ENCODE measurements at regions not wholly inside any gene's neighbourhood (a gene's known extent, or its start where the extent isn't known, plus 50 kb on each side); places are given as distances from the start of the nearest gene placed in this dataset.

- TF ChIP-seq TAF1 (IDR thresholded peaks at IDR 0.05; ENCODE audit: low read depth) (no peak), FOXM1 (IDR thresholded peaks at IDR 0.05; ENCODE audit: borderline replicate concordance, low read depth) (no peak), NFIC (IDR thresholded peaks at IDR 0.05) (no peak), YY1 (IDR thresholded peaks at IDR 0.05; ENCODE audit: low read depth) (no peak), REST (IDR thresholded peaks at IDR 0.05; ENCODE audit: low read depth) (no peak), TEAD4 (IDR thresholded peaks at IDR 0.05) (no peak), EGR1 (IDR thresholded peaks at IDR 0.05) (no peak), EP300 (IDR thresholded peaks at IDR 0.05; ENCODE audit: borderline replicate concordance) (no peak), TCF12 (IDR thresholded peaks at IDR 0.05; ENCODE audit: low read depth) (no peak), CEBPB (IDR thresholded peaks at IDR 0.05) (no peak)
- TF ChIP-seq, protein P1, sequence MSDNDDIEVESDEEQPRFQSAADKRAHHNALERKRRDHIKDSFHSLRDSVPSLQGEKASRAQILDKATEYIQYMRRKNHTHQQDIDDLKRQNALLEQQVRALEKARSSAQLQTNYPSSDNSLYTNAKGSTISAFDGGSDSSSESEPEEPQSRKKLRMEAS (IDR thresholded peaks at IDR 0.05), result no peak
- TF ChIP-seq, protein P2, sequence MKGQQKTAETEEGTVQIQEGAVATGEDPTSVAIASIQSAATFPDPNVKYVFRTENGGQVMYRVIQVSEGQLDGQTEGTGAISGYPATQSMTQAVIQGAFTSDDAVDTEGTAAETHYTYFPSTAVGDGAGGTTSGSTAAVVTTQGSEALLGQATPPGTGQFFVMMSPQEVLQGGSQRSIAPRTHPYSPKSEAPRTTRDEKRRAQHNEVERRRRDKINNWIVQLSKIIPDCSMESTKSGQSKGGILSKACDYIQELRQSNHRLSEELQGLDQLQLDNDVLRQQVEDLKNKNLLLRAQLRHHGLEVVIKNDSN (IDR thresholded peaks at IDR 0.05), result no peak
Observed at GRCh38 chr10:62985807-62986600, 147.1 kb upstream of the NRBF2 start.

GRCh38 chr10:62981096-62981495 is 152.0 kb upstream of the NRBF2 start:
- TF ChIP-seq RAD21 (IDR thresholded peaks at IDR 0.05; ENCODE audit: low read depth), result no peak
- no peak for TF ChIP-seq EGR1 (IDR thresholded peaks at IDR 0.05)
- no peak for TF ChIP-seq REST (IDR thresholded peaks at IDR 0.05; ENCODE audit: low read depth)
- TF ChIP-seq, protein P2 (IDR thresholded peaks at IDR 0.05), result no peak
- no peak for TF ChIP-seq TEAD4 (IDR thresholded peaks at IDR 0.05)
- no peak for TF ChIP-seq CREB1 (IDR thresholded peaks at IDR 0.05; ENCODE audit: low read depth)
- no peak for TF ChIP-seq ZBTB7A (IDR thresholded peaks at IDR 0.05; ENCODE audit: low read depth)
- TF ChIP-seq, protein P1 (IDR thresholded peaks at IDR 0.05), result no peak
- no peak for TF ChIP-seq FOXM1 (IDR thresholded peaks at IDR 0.05; ENCODE audit: borderline replicate concordance, low read depth)
- TF ChIP-seq NFIC (IDR thresholded peaks at IDR 0.05), result no peak
- TF ChIP-seq EP300 (IDR thresholded peaks at IDR 0.05; ENCODE audit: borderline replicate concordance), result no peak

DNA sequence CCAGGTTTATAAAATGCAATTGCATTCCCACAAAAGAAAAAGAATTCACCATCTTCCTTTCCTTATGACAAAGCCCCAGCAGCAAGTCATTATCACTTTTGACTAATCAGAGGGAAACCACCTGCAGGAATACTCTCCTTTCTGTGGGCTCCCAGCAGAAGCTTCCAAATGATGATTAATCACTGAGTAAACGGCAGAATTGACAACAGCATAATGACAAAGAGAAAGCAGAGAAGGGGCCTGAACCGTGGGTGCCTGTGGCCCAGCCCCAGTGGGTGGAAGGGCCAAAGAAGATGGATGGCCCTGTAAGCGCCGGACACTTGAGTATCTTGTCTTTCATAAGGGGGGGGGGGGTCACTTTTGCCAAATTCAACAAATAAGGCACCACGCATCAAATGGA is 152.4 kb upstream of the NRBF2 start:
- TF ChIP-seq, protein P2 (IDR thresholded peaks at IDR 0.05), result no peak

GRCh38 chr10:62979921-62980320 is 153.2 kb upstream of the NRBF2 start:
- TF ChIP-seq CREB1 (IDR thresholded peaks at IDR 0.05; ENCODE audit: low read depth) (no peak), FOXM1 (IDR thresholded peaks at IDR 0.05; ENCODE audit: borderline replicate concordance, low read depth) (no peak)

DNA sequence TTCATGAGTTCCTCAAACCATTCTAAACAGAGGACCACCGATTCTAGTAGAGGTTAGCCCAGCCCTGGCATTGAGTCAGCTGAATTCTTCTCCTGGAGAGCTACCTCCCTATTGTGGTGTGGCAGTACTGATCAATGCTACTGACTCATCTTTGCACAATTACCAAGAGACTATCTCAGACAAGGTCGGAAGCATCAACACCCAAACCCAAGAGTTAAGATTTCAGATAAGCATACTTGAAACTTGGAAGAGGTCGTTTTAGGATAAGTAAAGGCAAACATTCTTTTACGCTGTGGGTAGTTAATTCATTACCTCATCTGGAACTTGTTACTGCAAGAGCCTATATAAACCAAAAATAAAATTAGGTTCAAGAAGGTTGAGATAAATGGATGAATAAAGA is 154.6 kb upstream of the NRBF2 start:
- no peak for TF ChIP-seq YY1 (IDR thresholded peaks at IDR 0.05; ENCODE audit: low read depth)
- no peak for TF ChIP-seq FOXM1 (IDR thresholded peaks at IDR 0.05; ENCODE audit: borderline replicate concordance, low read depth)
- no peak for TF ChIP-seq TAF1 (IDR thresholded peaks at IDR 0.05; ENCODE audit: low read depth)
- TF ChIP-seq ZBTB7A (IDR thresholded peaks at IDR 0.05; ENCODE audit: low read depth), result no peak
- no peak for TF ChIP-seq CEBPB (IDR thresholded peaks at IDR 0.05)
- no peak for TF ChIP-seq RAD21 (IDR thresholded peaks at IDR 0.05; ENCODE audit: low read depth)
- no peak for TF ChIP-seq CREB1 (IDR thresholded peaks at IDR 0.05; ENCODE audit: low read depth)
- TF ChIP-seq, protein P2 (IDR thresholded peaks at IDR 0.05), result no peak
- TF ChIP-seq TEAD4 (IDR thresholded peaks at IDR 0.05), result no peak
- TF ChIP-seq REST (IDR thresholded peaks at IDR 0.05; ENCODE audit: low read depth), result no peak
